IPS DF 6.9 (cell line): ENCODE measurements at regions not wholly inside any gene's neighbourhood (a gene's known extent, or its start where the extent isn't known, plus 50 kb on each side); places are given as distances from the start of the nearest gene placed in this dataset.

Experiments
- DNase-seq: peaks from one replicate; pipeline ENCODE4 v3.0.0-alpha.2; 2013; ENCODE audit warnings: low read depth, low spot score
- H3K27ac ChIP-seq: one replicate; pipeline ENCODE4 v1.5.1; 2013; ENCODE audit warnings: low read length, control low read depth
- H3K27me3 ChIP-seq: 2 replicates; pipeline ENCODE4 v1.6.1; 2013; ENCODE audit warnings: mild to moderate bottlenecking, low read length; ENCODE audit not compliant: control insufficient read depth, insufficient read depth
- H3K36me3 ChIP-seq: 2 replicates; pipeline ENCODE4 v1.6.1; 2013; ENCODE audit warnings: low read length; ENCODE audit not compliant: control insufficient read depth, insufficient read depth
- H3K4me1 ChIP-seq: 2 replicates; pipeline ENCODE4 v1.6.1; 2013; ENCODE audit warnings: low read length; ENCODE audit not compliant: control insufficient read depth, insufficient read depth
- H3K4me3 ChIP-seq: 2 replicates; pipeline ENCODE4 v1.5.1; 2013; ENCODE audit warnings: mild to moderate bottlenecking, low read length
- H3K9me3 ChIP-seq: 2 replicates; pipeline ENCODE4 v1.6.1; 2013; ENCODE audit warnings: low read length, inconsistent platforms; ENCODE audit not compliant: control insufficient read depth, insufficient read depth
- WGBS: extraction: QIAGEN DNeasy Blood & Tissue Kit; methylation state at CpG from one replicate; pipeline ENCODE4 v1.1.7; 2013; ENCODE audit warnings: mixed read lengths, missing lambda C conversion rate; ENCODE audit not compliant: insufficient read length, insufficient coverage; 5-methylcytosine and 5-hydroxymethylcytosine counted together

GRCh38 chr4:124484940-124485339 is 227.6 kb downstream of the ANKRD50 start:
- no peak overlapping the region for H3K27ac ChIP-seq
- WGBS: 100% methylated on average over 1 of the region's 2 CpGs

GRCh38 chr4:124486423-124486822 is 226.1 kb downstream of the ANKRD50 start:
- no peaks in the 10 kb centered on the region for H3K4me1 ChIP-seq
- no peak for DNase-seq
- no peaks in the 10 kb centered on the region for H3K9me3 ChIP-seq
- no CpG with 5 or more reads among the region's 2 CpGs for WGBS
- H3K36me3 ChIP-seq: no peaks in the 10 kb centered on the region
- H3K4me3 ChIP-seq: no peak overlapping the region
- no peaks in the 10 kb centered on the region for H3K27me3 ChIP-seq
- no peak overlapping the region for H3K27ac ChIP-seq

More at GRCh38 chr4:124484940-124485339, 227.6 kb downstream of the ANKRD50 start:
- DNase-seq: no peak
- H3K9me3 ChIP-seq: no peaks in the 10 kb centered on the region
- H3K27me3 ChIP-seq: no peaks in the 10 kb centered on the region
- H3K4me3 ChIP-seq: no peak overlapping the region
- no peaks in the 10 kb centered on the region for H3K4me1 ChIP-seq
- no peaks in the 10 kb centered on the region for H3K36me3 ChIP-seq

GRCh38 chr4:124487651-124488050 is 224.9 kb downstream of the ANKRD50 start:
- Histone ChIP-seq H3K4me3 (no peak overlapping the region), H3K9me3 (no peaks in the 10 kb centered on the region), H3K27me3 (no peaks in the 10 kb centered on the region), H3K4me1 (no peaks in the 10 kb centered on the region), H3K27ac (no peak overlapping the region), H3K36me3 (no peaks in the 10 kb centered on the region)
- no peak for DNase-seq
- no CpG with 5 or more reads among the region's 2 CpGs for WGBS

- Histone ChIP-seq H3K27me3 (no peaks in the 10 kb centered on the region), H3K27ac (no peak overlapping the region), H3K9me3 (no peaks in the 10 kb centered on the region), H3K36me3 (no peaks in the 10 kb centered on the region), H3K4me1 (no peaks in the 10 kb centered on the region), H3K4me3 (no peak overlapping the region)
- no peak for DNase-seq
- WGBS: no CpG with 5 or more reads among the region's 2 CpGs
Measured at GRCh38 chr4:124491361-124492145, 221.0 kb downstream of the ANKRD50 start.

GRCh38 chr4:124499261-124499660 is 213.3 kb downstream of the ANKRD50 start:
- H3K27ac ChIP-seq: no peak overlapping the region
- no peaks in the 10 kb centered on the region for H3K36me3 ChIP-seq
- DNase-seq: no peak
- no peaks in the 10 kb centered on the region for H3K27me3 ChIP-seq
- no peaks in the 10 kb centered on the region for H3K4me1 ChIP-seq
- H3K9me3 ChIP-seq: no peaks in the 10 kb centered on the region
- no CpG with 5 or more reads among the region's 3 CpGs for WGBS
- H3K4me3 ChIP-seq: no peak overlapping the region

- no peak overlapping the region for H3K27ac ChIP-seq
- H3K27me3 ChIP-seq: no peaks in the 10 kb centered on the region
- H3K4me3 ChIP-seq: no peak overlapping the region
- no peaks in the 10 kb centered on the region for H3K9me3 ChIP-seq
- DNase-seq: no peak
- H3K36me3 ChIP-seq: no peaks in the 10 kb centered on the region
- no peaks in the 10 kb centered on the region for H3K4me1 ChIP-seq
- WGBS: no CpG with 5 or more reads among the region's 1 CpG
Measured at GRCh38 chr4:124501576-124501975, 211.0 kb downstream of the ANKRD50 start.

GRCh38 chr4:124504431-124504830 is 208.1 kb downstream of the ANKRD50 start:
- H3K4me1 ChIP-seq: no peaks in the 10 kb centered on the region
- WGBS: no CpG with 5 or more reads among the region's 2 CpGs
- no peak overlapping the region for H3K4me3 ChIP-seq
- H3K9me3 ChIP-seq: no peaks in the 10 kb centered on the region
- DNase-seq: no peak
- no peaks in the 10 kb centered on the region for H3K27me3 ChIP-seq
- H3K27ac ChIP-seq: no peak overlapping the region
- no peaks in the 10 kb centered on the region for H3K36me3 ChIP-seq

GRCh38 chr4:124505211-124505610 is 207.3 kb downstream of the ANKRD50 start:
- no peaks in the 10 kb centered on the region for H3K27me3 ChIP-seq
- no peak overlapping the region for H3K27ac ChIP-seq
- WGBS: no CpG with 5 or more reads among the region's 2 CpGs

GRCh38 chr4:124509151-124509550 is 203.4 kb downstream of the ANKRD50 start:
- Histone ChIP-seq H3K4me1 (no peaks in the 10 kb centered on the region), H3K27me3 (no peaks in the 10 kb centered on the region), H3K36me3 (no peaks in the 10 kb centered on the region), H3K27ac (no peak overlapping the region), H3K9me3 (no peaks in the 10 kb centered on the region), H3K4me3 (no peak overlapping the region)
- DNase-seq: no peak
- no CpG with 5 or more reads among the region's 2 CpGs for WGBS

More at GRCh38 chr4:124505211-124505610, 207.3 kb downstream of the ANKRD50 start:
- H3K4me3 ChIP-seq: no peak overlapping the region
- H3K4me1 ChIP-seq: no peaks in the 10 kb centered on the region
- no peaks in the 10 kb centered on the region for H3K9me3 ChIP-seq
- no peak for DNase-seq
- H3K36me3 ChIP-seq: no peaks in the 10 kb centered on the region

- WGBS: no CpG with 5 or more reads among the region's 2 CpGs
- Histone ChIP-seq H3K36me3 (no peaks in the 10 kb centered on the region), H3K27ac (no peak overlapping the region), H3K27me3 (no peaks in the 10 kb centered on the region), H3K4me1 (no peaks in the 10 kb centered on the region), H3K4me3 (no peak overlapping the region), H3K9me3 (no peaks in the 10 kb centered on the region)
- DNase-seq: no peak
Measured at GRCh38 chr4:124514588-124514987, 197.9 kb downstream of the ANKRD50 start.

- no peak overlapping the region for H3K27ac ChIP-seq
Measured at GRCh38 chr4:124515591-124515990, 196.9 kb downstream of the ANKRD50 start.

More at GRCh38 chr4:124515591-124515990, 196.9 kb downstream of the ANKRD50 start:
- Histone ChIP-seq H3K9me3 (no peaks in the 10 kb centered on the region), H3K4me1 (no peaks in the 10 kb centered on the region), H3K36me3 (no peaks in the 10 kb centered on the region), H3K4me3 (no peak overlapping the region), H3K27me3 (no peaks in the 10 kb centered on the region)
- no peak for DNase-seq
- no CpG with 5 or more reads among the region's 1 CpG for WGBS
